GM21576 (cell line): ENCODE measurements at regions not wholly inside any gene's neighbourhood (a gene's known extent, or its start where the extent isn't known, plus 50 kb on each side); places are given as distances from the start of the nearest gene placed in this dataset.
A peak's percentile ranks its signal among the peaks of the same experiment; 100 is the strongest.
"Not testable (repeated sequence)": the region's sequence is repeated elsewhere in the genome, so short reads cannot be mapped to it uniquely, and the experiment has no call there.

Source experiments
- ATAC-seq: cut with Tn5 transposase; IDR thresholded peaks from one replicate; pipeline ENCODE4 v1.9.1; 2021; ENCODE audit warnings: mild to moderate bottlenecking, moderate library complexity; ENCODE audit not compliant: unreplicated experiment

GRCh38 chr6:84582997-84583396, 181.4 kb downstream of the TBX18 start:
- no peak for ATAC-seq

- ATAC-seq, result no peak
Observed at GRCh38 chr6:84581494-84582259, 182.7 kb downstream of the TBX18 start.

- ATAC-seq, result no peak
Observed at GRCh38 chr6:84579404-84579803, 185.0 kb downstream of the TBX18 start.

- no peak for ATAC-seq
Observed at GRCh38 chr6:84576029-84576428, 188.4 kb downstream of the TBX18 start.

- ATAC-seq, result peak; percentile 94
Observed at GRCh38 chr6:84575264-84575663, 189.1 kb downstream of the TBX18 start.

GRCh38 chr6:84569882-84570281, 194.5 kb downstream of the TBX18 start:
- ATAC-seq, result no peak

- ATAC-seq, result no peak
Observed at GRCh38 chr6:84568971-84569370, 195.4 kb downstream of the TBX18 start.

- not testable (repeated sequence) for ATAC-seq
Observed at GRCh38 chr6:84565718-84566117, 198.7 kb downstream of the TBX18 start.

- no peak for ATAC-seq
Observed at GRCh38 chr6:84560436-84561390, 203.7 kb downstream of the TBX18 start.

- no peak for ATAC-seq
Observed at GRCh38 chr6:84556541-84557335, 207.7 kb downstream of the TBX18 start.

GRCh38 chr6:84554706-84555105, 209.7 kb downstream of the TBX18 start:
- no peak for ATAC-seq

- no peak for ATAC-seq
Observed at GRCh38 chr6:84554074-84554473, 210.3 kb downstream of the TBX18 start.

- ATAC-seq, result no peak
Observed at GRCh38 chr6:84553527-84553926, 210.9 kb downstream of the TBX18 start.

- no peak for ATAC-seq
Observed at GRCh38 chr6:84551797-84552196, 212.6 kb downstream of the TBX18 start.

GRCh38 chr6:84549917-84550316, 214.5 kb downstream of the TBX18 start:
- no peak for ATAC-seq

GRCh38 chr6:84547341-84547801, 217.0 kb downstream of the TBX18 start:
- no peak for ATAC-seq

- no peak for ATAC-seq
Observed at GRCh38 chr6:84546427-84546914, 217.9 kb downstream of the TBX18 start.

GRCh38 chr6:84539122-84539856, 225.1 kb downstream of the TBX18 start:
- ATAC-seq, result no peak

GRCh38 chr6:84536885-84537638, 227.3 kb downstream of the TBX18 start:
- ATAC-seq, result no peak
